GM21381 (cell line): ENCODE measurements at regions not wholly inside any gene's neighbourhood (a gene's known extent, or its start where the extent isn't known, plus 50 kb on each side); places are given as distances from the start of the nearest gene placed in this dataset.
"Not testable (repeated sequence)": the region's sequence is repeated elsewhere in the genome, so short reads cannot be mapped to it uniquely, and the experiment has no call there.

Experiments used
- ATAC-seq: cut with Tn5 transposase; IDR thresholded peaks from one replicate; pipeline ENCODE4 v1.9.1; 2021; ENCODE audit warnings: mild to moderate bottlenecking, moderate library complexity; ENCODE audit not compliant: unreplicated experiment

GRCh38 chr13:97719736-97720135, 233.7 kb upstream of the IPO5 start:
- ATAC-seq: no peak

- no peak for ATAC-seq
These were observed 232.6 kb upstream of the IPO5 start for GRCh38 chr13:97720896-97721295.

- no peak for ATAC-seq
These were observed 229.8 kb upstream of the IPO5 start for GRCh38 chr13:97723655-97724054.

GRCh38 chr13:97724450-97724849, 229.0 kb upstream of the IPO5 start:
- no peak for ATAC-seq

- no peak for ATAC-seq
These were observed 226.7 kb upstream of the IPO5 start for GRCh38 chr13:97726664-97727280.

- ATAC-seq: no peak
These were observed 225.5 kb upstream of the IPO5 start for GRCh38 chr13:97727991-97728390.

- ATAC-seq: no peak
These were observed 217.0 kb upstream of the IPO5 start for GRCh38 chr13:97736436-97736835.

GRCh38 chr13:97742084-97742483, 211.4 kb upstream of the IPO5 start:
- no peak for ATAC-seq

- ATAC-seq: no peak
These were observed 209.5 kb upstream of the IPO5 start for GRCh38 chr13:97743938-97744337.

GRCh38 chr13:97746649-97747048, 206.8 kb upstream of the IPO5 start:
- no peak for ATAC-seq

- ATAC-seq: no peak
These were observed 204.3 kb upstream of the IPO5 start for GRCh38 chr13:97749174-97749573.

- ATAC-seq: no peak
These were observed 202.0 kb upstream of the IPO5 start for GRCh38 chr13:97751477-97751876.

GRCh38 chr13:97752961-97753668, 200.4 kb upstream of the IPO5 start:
- no peak for ATAC-seq

GRCh38 chr13:97753942-97754670, 199.4 kb upstream of the IPO5 start:
- no peak for ATAC-seq

GRCh38 chr13:97757807-97758206, 195.7 kb upstream of the IPO5 start:
- ATAC-seq: no peak

- no peak for ATAC-seq
These were observed 195.2 kb upstream of the IPO5 start for GRCh38 chr13:97758317-97758716.

GRCh38 chr13:97761796-97762540, 191.5 kb upstream of the IPO5 start:
- ATAC-seq: no peak

GRCh38 chr13:97766749-97767148, 186.7 kb upstream of the IPO5 start:
- no peak for ATAC-seq

GRCh38 chr13:97768134-97768533, 185.3 kb upstream of the IPO5 start:
- ATAC-seq: no peak

GRCh38 chr13:97770231-97770630, 183.2 kb upstream of the IPO5 start:
- ATAC-seq: not testable (repeated sequence)

GRCh38 chr13:97772466-97772865, 181.0 kb upstream of the IPO5 start:
- not testable (repeated sequence) for ATAC-seq
